Endothelial cell of umbilical vein (primary cell): ENCODE measurements at regions not wholly inside any gene's neighbourhood (a gene's known extent, or its start where the extent isn't known, plus 50 kb on each side); places are given as distances from the start of the nearest gene placed in this dataset.
A peak's percentile ranks its signal among the peaks of the same experiment; 100 is the strongest.

Experiments used
- BruUV-seq: library from RNA; stranded (reverse); fragments of 400-500 nt; replicated peaks from 2 replicates; lab custom pipeline; 2021; lab: Mats Ljungman, UMichigan
- CTCF ChIA-PET: fragments of 300-600, 350-600 bp; sonication (Branson Sonifier 250); formaldehyde crosslinking; loops from one replicate; lab custom pipeline; 2021; ENCODE audit warnings: antibody characterized with exemption, inconsistent platforms; lab: Charles Lee
- POLR2A ChIA-PET: fragments of 300-600, 350-600 bp; sonication (Branson Sonifier 250); formaldehyde crosslinking; loops from one replicate; lab custom pipeline; 2021; ENCODE audit warnings: antibody characterized with exemption, inconsistent platforms; lab: Charles Lee
- DNase-seq: peaks from one replicate; pipeline ENCODE4 v3.0.0-alpha.2; 2011; ENCODE audit warnings: low read depth, low spot score
- FAIRE-seq: peaks from 2 replicates; lab custom pipeline; 2011; peaks lifted over from hg19 to GRCh38; lab: Jason Lieb, UNC
- H2AFZ ChIP-seq: 2 replicates; pipeline ENCODE4 v1.6.0; 2012; ENCODE audit warnings: low read depth, low read length, control low read depth, inconsistent platforms
- H3K27ac ChIP-seq: 2 replicates; pipeline ENCODE4 v1.5.1; 2011; ENCODE audit warnings: low read depth, mild to moderate bottlenecking, control low read depth, low read length, moderate library complexity; ENCODE audit not compliant: insufficient read depth
- H3K27me3 ChIP-seq, 2 experiments: 2 replicates each; pipeline versions ENCODE4 v1.6.0 to v1.6.1; 2011; ENCODE audit warnings: low read length in 2 of 2, mixed read lengths in 1 of 2; ENCODE audit not compliant: control insufficient read depth in 2 of 2, insufficient read depth in 2 of 2
- H3K36me3 ChIP-seq, 2 experiments: 2 replicates in 1 of 2; 3 replicates in 1 of 2; pipeline ENCODE4 v1.5.1; 2011; ENCODE audit warnings: low read length in 2 of 2, mild to moderate bottlenecking in 1 of 2, moderate library complexity in 1 of 2; ENCODE audit not compliant: control insufficient read depth in 2 of 2, insufficient read depth in 2 of 2; ENCODE audit errors: extremely low read depth in 1 of 2
- H3K4me1 ChIP-seq: 3 replicates; pipeline ENCODE4 v1.5.1; 2011; ENCODE audit warnings: mild to moderate bottlenecking, low read length; ENCODE audit not compliant: control insufficient read depth, insufficient read depth; ENCODE audit errors: extremely low read depth
- H3K4me2 ChIP-seq: 2 replicates; pipeline ENCODE4 v1.6.1; 2011; ENCODE audit warnings: low read length, control low read depth, mixed read lengths; ENCODE audit not compliant: insufficient read depth
- H3K4me3 ChIP-seq, 3 experiments: fragments of 200-600 bp in 1 of 3; sonication (generic), shearing (Covaris generic) in 1 of 3; replicated peaks in 1 of 3; 2 replicates each; pipeline ENCODE4 v1.5.1; 2011 to 2016; ENCODE audit warnings: control low read depth in 3 of 3, low read length in 3 of 3, mild to moderate bottlenecking in 2 of 3, inconsistent platforms in 1 of 3, low read depth in 1 of 3, moderate library complexity in 1 of 3; ENCODE audit not compliant: insufficient read depth in 1 of 3
- H3K79me2 ChIP-seq: 2 replicates; pipeline ENCODE4 v1.6.0; 2012; ENCODE audit warnings: low read length, inconsistent platforms; ENCODE audit not compliant: control insufficient read depth, insufficient read depth
- H3K9ac ChIP-seq: replicated peaks from 2 replicates; pipeline ENCODE3; 2011; ENCODE audit warnings: low read length, control low read depth; ENCODE audit not compliant: insufficient read depth; ENCODE audit errors: extremely low read depth
- H3K9me1 ChIP-seq: replicated peaks from 3 replicates; pipeline ENCODE4 v1.6.0; 2011; ENCODE audit warnings: mild to moderate bottlenecking, low read length; ENCODE audit not compliant: control insufficient read depth, insufficient read depth; ENCODE audit errors: extremely low read depth
- H3K9me3 ChIP-seq: replicated peaks from 2 replicates; pipeline ENCODE4 v1.5.1; 2012; ENCODE audit warnings: low read length, inconsistent platforms; ENCODE audit not compliant: control insufficient read depth, insufficient read depth
- H4K20me1 ChIP-seq: replicated peaks from 2 replicates; pipeline ENCODE3; 2011; ENCODE audit warnings: mild to moderate bottlenecking, low read length; ENCODE audit not compliant: control insufficient read depth, insufficient read depth; ENCODE audit errors: extremely low read depth
- CTCF ChIP-seq, 2 donors: IDR thresholded peaks; 1 replicate in 1 of 2; 2 replicates in 1 of 2; pipeline ENCODE4 v1.5.1; 2011; ENCODE audit warnings: low read length in 2 of 2, mild to moderate bottlenecking in 2 of 2, moderate library complexity in 2 of 2, control low read depth in 1 of 2, inconsistent platforms in 1 of 2, low read depth in 1 of 2; ENCODE audit not compliant: insufficient read depth in 1 of 2; ENCODE audit errors: extremely low read depth in 1 of 2
- EZH2 ChIP-seq: IDR thresholded peaks from 2 replicates; pipeline ENCODE4 v1.6.1; 2012; ENCODE audit warnings: borderline replicate concordance, low read depth, mild to moderate bottlenecking, moderate library complexity, low read length, inconsistent platforms; ENCODE audit not compliant: severe bottlenecking
- FOS ChIP-seq: IDR thresholded peaks from 2 replicates; pipeline ENCODE4 v1.6.1; 2011; ENCODE audit warnings: mild to moderate bottlenecking, low read length, moderate library complexity, borderline replicate concordance; ENCODE audit not compliant: insufficient read depth
- GATA2 ChIP-seq: IDR thresholded peaks from 2 replicates; pipeline ENCODE4 v1.7.0; 2011; ENCODE audit warnings: low read depth, mild to moderate bottlenecking, moderate library complexity, mixed read lengths, low read length; ENCODE audit not compliant: insufficient read length, insufficient read depth
- JUN ChIP-seq: IDR thresholded peaks from 2 replicates; pipeline ENCODE4 v1.6.1; 2011; ENCODE audit warnings: borderline replicate concordance, low read depth; ENCODE audit not compliant: insufficient read length, insufficient read depth
- MYC ChIP-seq: IDR thresholded peaks from one replicate; pipeline ENCODE4 v1.6.1; 2011; ENCODE audit warnings: mild to moderate bottlenecking, low read depth, low read length
- POLR2A ChIP-seq: IDR thresholded peaks from 2 replicates; pipeline ENCODE4 v1.6.1; 2012; ENCODE audit warnings: low read depth, mild to moderate bottlenecking, control low read depth, low read length
- POLR2AphosphoS5 ChIP-seq: IDR thresholded peaks from 2 replicates; pipeline ENCODE4 v1.6.1; 2012; ENCODE audit warnings: low read depth, mild to moderate bottlenecking, control low read depth, low read length, moderate library complexity; ENCODE audit not compliant: insufficient read depth
- dilution Hi-C: fragments of 300-500 bp; cut with MboI; formaldehyde crosslinking; loops from one replicate; pipeline ENCODE4 v1.15.0; 2019; ENCODE audit warnings: low sequenced_read_pairs; ENCODE audit not compliant: extremely low pct_ligation_motif_present
- intact Hi-C: fragments of 100-400 bp; cut with micrococcal nuclease; formaldehyde crosslinking; loops from one replicate; pipeline ENCODE4 v1.10.0; 2022
- TF ChIP-seq, protein P1 (sequence below): IDR thresholded peaks from 2 replicates; pipeline ENCODE4 v1.6.1; 2011; ENCODE audit not compliant: insufficient read depth, insufficient read length

DNA sequence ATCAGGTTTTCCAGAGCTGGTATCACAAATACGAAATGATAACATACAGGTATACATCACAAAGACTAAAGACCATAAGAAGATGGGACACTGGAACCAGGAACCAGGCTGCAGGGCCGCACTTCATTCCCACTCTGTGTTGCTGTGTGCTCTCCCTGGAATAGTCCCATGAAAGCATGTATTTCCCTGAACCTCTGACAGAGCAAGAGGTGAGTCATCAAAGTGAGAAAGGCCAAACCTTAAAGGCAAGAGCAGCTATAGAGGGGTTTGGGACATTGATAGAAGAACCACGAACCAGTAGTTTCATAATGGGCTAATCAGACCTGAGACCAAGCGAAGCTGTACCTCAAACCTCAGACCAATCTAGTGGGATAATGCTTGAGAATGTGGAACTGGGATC is 283.0 kb upstream of the PRKD1 start:
- no peak for FAIRE-seq
- CTCF ChIA-PET: interaction anchor here (1.6 kb wide), 1 partner anchor 60 kb away, joined by 6 read pairs; no protein-coding TSS in a partner anchor

GRCh38 chr14:30211326-30211725 is 283.7 kb upstream of the PRKD1 start:
- Histone ChIP-seq H3K9me1 (no peaks in the 10 kb centered on the region), H3K79me2 (no peaks in the 10 kb centered on the region), H3K27me3 (no peaks in the 10 kb centered on the region), H3K4me1 (peaks cover 4% of the 10 kb centered on the region), H3K36me3 (no peaks in the 10 kb centered on the region), H2AFZ (no peak overlapping the region), H3K4me2 (no peak overlapping the region), H3K9ac (no peak overlapping the region), H3K27ac (no peak overlapping the region), H3K4me3 (no peak overlapping the region), H3K9me3 (no peaks in the 10 kb centered on the region), H4K20me1 (no peaks in the 10 kb centered on the region)
- intact Hi-C loops (loop anchor here (5.0 kb wide), 1 partner anchor 1194 kb away; no protein-coding TSS in a partner anchor), dilution Hi-C loops (no loop called here)
- no TSS peak for BruUV-seq
- ChIA-PET POLR2A (no interaction called here), CTCF (interaction anchor here (1.6 kb wide), 1 partner anchor 60 kb away, joined by 6 read pairs; no protein-coding TSS in a partner anchor)
- TF ChIP-seq CTCF (IDR thresholded peaks at IDR 0.05; ENCODE audit: extremely low read depth in 1 of 2, insufficient read depth in 1 of 2, low read depth in 1 of 2, low read length in 2 of 2): no peak
- no peak for TF ChIP-seq MYC
- no peak for TF ChIP-seq FOS
- TF ChIP-seq GATA2: no peak
- no peak for TF ChIP-seq EZH2
- TF ChIP-seq JUN: no peak
- no peak for TF ChIP-seq POLR2AphosphoS5
- TF ChIP-seq POLR2A: no peak
- TF ChIP-seq, protein P1, sequence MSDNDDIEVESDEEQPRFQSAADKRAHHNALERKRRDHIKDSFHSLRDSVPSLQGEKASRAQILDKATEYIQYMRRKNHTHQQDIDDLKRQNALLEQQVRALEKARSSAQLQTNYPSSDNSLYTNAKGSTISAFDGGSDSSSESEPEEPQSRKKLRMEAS: no peak
- FAIRE-seq (no peak), DNase-seq (no peak)

More for the DNA sequence above, 283.0 kb upstream of the PRKD1 start:
- no peaks in the 10 kb centered on the region for H3K27me3 ChIP-seq
- H3K79me2 ChIP-seq: no peaks in the 10 kb centered on the region
- no peak for TF ChIP-seq GATA2
- peak; percentile 23 for TF ChIP-seq FOS
- TF ChIP-seq JUN: no peak
- DNase-seq: no peak
- dilution Hi-C loops (no loop called here), intact Hi-C loops (loop anchor here (5.0 kb wide), 1 partner anchor 1193 kb away; no protein-coding TSS in a partner anchor)
- BruUV-seq: no TSS peak
- H3K27ac ChIP-seq: no peak overlapping the region
- H4K20me1 ChIP-seq: no peaks in the 10 kb centered on the region
- H3K36me3 ChIP-seq: no peaks in the 10 kb centered on the region
- peaks cover 4% of the 10 kb centered on the region for H3K4me1 ChIP-seq
- no peak overlapping the region for H3K4me2 ChIP-seq
- H3K4me3 ChIP-seq: no peak overlapping the region
- H3K9me3 ChIP-seq: no peaks in the 10 kb centered on the region
- no peak overlapping the region for H2AFZ ChIP-seq
- POLR2A ChIA-PET: no interaction called here
- H3K9ac ChIP-seq: no peak overlapping the region
- no peaks in the 10 kb centered on the region for H3K9me1 ChIP-seq
